GM23338 (cell line): ENCODE measurements at regions not wholly inside any gene's neighbourhood (a gene's known extent, or its start where the extent isn't known, plus 50 kb on each side); places are given as distances from the start of the nearest gene placed in this dataset.

Experiments
- ATAC-seq: fragments of 200-7000 bp; cut with Tn5 transposase; 3 replicates; pipeline ENCODE4 v1.9.1; 2020
- DNase-seq: peaks from one replicate; pipeline ENCODE4 v3.0.0-alpha.2; 2015; ENCODE audit warnings: low spot score
- H2AFZ ChIP-seq: fragments of 200-600 bp; sonication (generic); 2 replicates; pipeline ENCODE4 v1.8.0; 2016; ENCODE audit warnings: antibody characterized with exemption, mild to moderate bottlenecking, moderate library complexity
- H3F3A ChIP-seq: fragments of 200-600 bp; sonication (generic); replicated peaks from 2 replicates; pipeline ENCODE4 v1.8.0; 2017; ENCODE audit warnings: antibody characterized with exemption, mixed run types, low read depth
- H3K27ac ChIP-seq: fragments of 200-600 bp; sonication (generic); 2 replicates; pipeline ENCODE4 v1.6.1; 2016; ENCODE audit warnings: low read depth
- H3K27me3 ChIP-seq: fragments of 200-600 bp; sonication (generic); 2 replicates; pipeline ENCODE4 v1.8.0; 2016; ENCODE audit warnings: mild to moderate bottlenecking, mixed run types, moderate library complexity; ENCODE audit not compliant: insufficient read depth
- H3K36me3 ChIP-seq: fragments of 200-600 bp; sonication (generic); 2 replicates; pipeline ENCODE4 v1.8.0; 2016; ENCODE audit warnings: mild to moderate bottlenecking; ENCODE audit not compliant: insufficient read depth
- H3K4me1 ChIP-seq: fragments of 200-600 bp; sonication (generic); 2 replicates; pipeline ENCODE4 v1.8.0; 2016; ENCODE audit warnings: mild to moderate bottlenecking, moderate library complexity; ENCODE audit not compliant: insufficient read depth
- H3K4me2 ChIP-seq: fragments of 200-600 bp; sonication (generic); 2 replicates; pipeline ENCODE4 v1.7.1; 2017; ENCODE audit warnings: mixed run types
- H3K4me3 ChIP-seq: fragments of 200-600 bp; sonication (generic); 2 replicates; pipeline ENCODE4 v1.6.1; 2016; ENCODE audit warnings: mixed run types
- H3K79me2 ChIP-seq: fragments of 200-600 bp; sonication (generic); replicated peaks from 2 replicates; pipeline ENCODE4 v1.8.0; 2017; ENCODE audit warnings: mild to moderate bottlenecking; ENCODE audit not compliant: insufficient read depth
- H3K9me2 ChIP-seq: fragments of 200-600 bp; sonication (generic); 2 replicates; pipeline ENCODE4 v1.8.0; 2017; ENCODE audit not compliant: insufficient read depth
- H4K20me1 ChIP-seq: fragments of 200-600 bp; sonication (generic); replicated peaks from 2 replicates; pipeline ENCODE4 v1.8.0; 2017; ENCODE audit warnings: mild to moderate bottlenecking; ENCODE audit not compliant: insufficient read depth
- H3K27ac Mint-ChIP-seq: 2 replicates; pipeline ENCODE4 v1.8.0; 2020; ENCODE audit warnings: inconsistent platforms, mild to moderate bottlenecking, moderate library complexity, mixed read lengths
- H3K27me3 Mint-ChIP-seq: 3 replicates; pipeline ENCODE4 v1.8.0; 2022; ENCODE audit warnings: low read depth, mild to moderate bottlenecking, moderate library complexity, mixed read lengths, inconsistent platforms; ENCODE audit not compliant: insufficient read depth, poor library complexity
- H3K36me3 Mint-ChIP-seq: 3 replicates; pipeline ENCODE4 v1.8.0; 2021; ENCODE audit warnings: low read depth, mild to moderate bottlenecking, inconsistent platforms, moderate library complexity, mixed read lengths
- H3K4me1 Mint-ChIP-seq: 3 replicates; pipeline ENCODE4 v1.8.0; 2020; ENCODE audit warnings: mild to moderate bottlenecking, inconsistent platforms, mixed read lengths
- H3K4me3 Mint-ChIP-seq: 3 replicates; pipeline ENCODE4 v1.8.0; 2021; ENCODE audit warnings: moderate library complexity, mild to moderate bottlenecking, inconsistent platforms, mixed read lengths
- H3K9me3 Mint-ChIP-seq: 3 replicates; pipeline ENCODE4 v1.8.0; 2020; ENCODE audit warnings: moderate library complexity, mild to moderate bottlenecking, inconsistent platforms, mixed read lengths
- CREB1 ChIP-seq: fragments of 250-450 bp; sonication (Bioruptor Pico); IDR thresholded peaks from 2 replicates; pipeline ENCODE4 v1.5.0; 2020; ENCODE audit warnings: low read depth, mild to moderate bottlenecking, moderate library complexity
- EZH2 ChIP-seq: fragments of 200-600 bp; sonication (generic); IDR thresholded peaks from one replicate; pipeline ENCODE4 v1.8.0; 2017; ENCODE audit warnings: antibody characterized with exemption, mild to moderate bottlenecking, low read depth; ENCODE audit not compliant: unreplicated experiment
- EZH2phosphoT487 ChIP-seq: fragments of 200-600 bp; sonication (generic); IDR thresholded peaks from one replicate; pipeline ENCODE4 v1.8.1; 2018; ENCODE audit warnings: antibody characterized with exemption; ENCODE audit not compliant: unreplicated experiment
- JUNB ChIP-seq: IDR thresholded peaks from one replicate; pipeline ENCODE4 v1.6.1; 2016; ENCODE audit warnings: antibody characterized with exemption; ENCODE audit not compliant: unreplicated experiment
- NANOG ChIP-seq: IDR thresholded peaks from 2 replicates; pipeline ENCODE4 v1.6.1; 2016; ENCODE audit warnings: antibody characterized with exemption, borderline replicate concordance
- POLR2AphosphoS5 ChIP-seq: IDR thresholded peaks from 2 replicates; pipeline ENCODE4 v1.6.1; 2016; ENCODE audit warnings: antibody characterized with exemption, low read depth
- STAT1 ChIP-seq: IDR thresholded peaks from one replicate; pipeline ENCODE4 v1.6.1; 2016; ENCODE audit warnings: antibody characterized with exemption; ENCODE audit not compliant: unreplicated experiment
- ZNF114 ChIP-seq: fragments of 250-450 bp; sonication (Bioruptor Pico); IDR thresholded peaks from 2 replicates; pipeline ENCODE4 v1.5.0; 2020; ENCODE audit warnings: mild to moderate bottlenecking, moderate library complexity
- ZNF331 ChIP-seq: fragments of 250-450 bp; sonication (Bioruptor Pico); IDR thresholded peaks from 2 replicates; pipeline ENCODE4 v1.5.0; 2020; ENCODE audit warnings: low read depth, mild to moderate bottlenecking, moderate library complexity
- TF ChIP-seq, protein P1 (sequence below): IDR thresholded peaks from 2 replicates; pipeline ENCODE4 v1.6.1; 2016; ENCODE audit warnings: antibody characterized with exemption
- TF ChIP-seq, protein P2 (sequence below): IDR thresholded peaks from one replicate; pipeline ENCODE4 v1.6.1; 2018; ENCODE audit warnings: antibody characterized with exemption; ENCODE audit not compliant: unreplicated experiment
- TF ChIP-seq, protein P3 (sequence below), 2 experiments: fragments of 200-600 bp in 1 of 2; sonication (generic) in 1 of 2; conservative IDR thresholded peaks; 2 replicates each; pipeline versions ENCODE4 v1.5.1 to v1.6.1; 2016 to 2017; ENCODE audit warnings: antibody characterized with exemption in 2 of 2, low read depth in 2 of 2, mild to moderate bottlenecking in 2 of 2, moderate library complexity in 1 of 2

DNA sequence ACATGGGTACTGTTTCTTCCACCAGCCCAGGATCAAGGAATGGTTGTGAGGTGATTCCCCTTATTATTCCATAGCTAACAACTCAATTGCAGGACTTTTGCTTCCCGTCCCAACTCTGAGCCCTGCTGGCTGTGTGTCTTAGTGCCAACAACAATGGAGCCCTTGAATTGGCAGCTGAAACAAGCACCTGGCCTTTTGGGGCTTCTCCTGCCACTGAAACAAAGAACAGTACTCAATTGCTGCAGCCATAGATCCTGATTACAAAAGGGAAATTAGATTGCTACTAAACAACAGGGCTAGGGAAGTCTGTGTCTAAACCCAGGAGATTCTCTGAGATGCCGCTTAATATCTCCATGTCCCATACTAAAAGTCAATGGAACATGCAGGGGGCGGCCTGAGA, 61.3 kb upstream of the CARMIL1 start:
- Mint-ChIP-seq H3K27me3 (no peaks in the 10 kb centered on the region), H3K4me3 (no peak overlapping the region), H3K36me3 (no peaks in the 10 kb centered on the region), H3K4me1 (peaks cover 13% of the 10 kb centered on the region; the same call in 2 of the 3 replicates), H3K27ac (no peak overlapping the region), H3K9me3 (no peaks in the 10 kb centered on the region)
- Histone ChIP-seq H2AFZ (peak overlapping the region; percentile 92), H3K4me3 (no peak overlapping the region), H3K27me3 (no peaks in the 10 kb centered on the region), H3K9me2 (0 out of 2 replicates have a peak, but pooled peaks cover 4% of the 10 kb centered on the region), H3K27ac (no peak overlapping the region), H3F3A (no peaks in the 10 kb centered on the region), H3K4me2 (no peak overlapping the region), H3K4me1 (peaks cover 19% of the 10 kb centered on the region; the same call in 1 of the 2 replicates), H3K79me2 (no peaks in the 10 kb centered on the region), H4K20me1 (no peaks in the 10 kb centered on the region), H3K36me3 (no peaks in the 10 kb centered on the region)
- no peak for DNase-seq
- TF ChIP-seq, protein P1, sequence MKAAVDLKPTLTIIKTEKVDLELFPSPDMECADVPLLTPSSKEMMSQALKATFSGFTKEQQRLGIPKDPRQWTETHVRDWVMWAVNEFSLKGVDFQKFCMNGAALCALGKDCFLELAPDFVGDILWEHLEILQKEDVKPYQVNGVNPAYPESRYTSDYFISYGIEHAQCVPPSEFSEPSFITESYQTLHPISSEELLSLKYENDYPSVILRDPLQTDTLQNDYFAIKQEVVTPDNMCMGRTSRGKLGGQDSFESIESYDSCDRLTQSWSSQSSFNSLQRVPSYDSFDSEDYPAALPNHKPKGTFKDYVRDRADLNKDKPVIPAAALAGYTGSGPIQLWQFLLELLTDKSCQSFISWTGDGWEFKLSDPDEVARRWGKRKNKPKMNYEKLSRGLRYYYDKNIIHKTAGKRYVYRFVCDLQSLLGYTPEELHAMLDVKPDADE: no peak
- TF ChIP-seq JUNB (no peak), CREB1 (CRISPR knock-in tag) (no peak), ZNF331 (CRISPR knock-in tag) (no peak), ZNF114 (CRISPR knock-in tag) (no peak)
- no peak; the same call in 2 of the 3 replicates for ATAC-seq

DNA sequence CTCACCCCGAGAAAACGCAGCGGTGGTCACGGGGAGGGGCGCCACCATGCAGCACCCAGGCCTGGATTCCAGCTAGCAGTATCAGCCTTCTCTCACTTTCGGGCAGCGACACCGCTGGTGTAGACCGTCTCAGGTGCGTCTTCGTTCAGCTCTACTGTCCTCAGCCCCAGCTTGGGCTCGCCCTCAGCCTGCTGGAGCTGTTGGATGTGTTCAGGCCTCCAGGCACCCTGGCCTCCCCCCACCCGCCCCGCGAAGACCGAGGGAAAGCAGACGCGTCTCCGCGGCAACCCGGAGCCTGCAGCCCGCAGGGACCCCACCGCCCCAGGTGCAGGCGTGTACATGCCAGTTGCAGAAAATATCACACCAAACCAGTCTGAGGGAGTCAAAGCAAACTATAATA, 60.8 kb upstream of the CARMIL1 start:
- Histone ChIP-seq H3K4me3 (no peak overlapping the region), H3K79me2 (no peaks in the 10 kb centered on the region), H3K36me3 (no peaks in the 10 kb centered on the region), H3K27me3 (no peaks in the 10 kb centered on the region), H3K27ac (no peak overlapping the region), H4K20me1 (no peaks in the 10 kb centered on the region), H3K9me2 (0 out of 2 replicates have a peak, but pooled peaks cover 4% of the 10 kb centered on the region), H2AFZ (peak overlapping the region; percentile 92), H3F3A (no peaks in the 10 kb centered on the region), H3K4me1 (peaks cover 19% of the 10 kb centered on the region; the same call in 1 of the 2 replicates), H3K4me2 (no peak overlapping the region)
- no peaks in the 10 kb centered on the region for H3K36me3 Mint-ChIP-seq
- no peaks in the 10 kb centered on the region for H3K27me3 Mint-ChIP-seq
- H3K4me3 Mint-ChIP-seq: no peak overlapping the region
- no peak overlapping the region for H3K27ac Mint-ChIP-seq
- DNase-seq: no peak
- peak; percentile 50 for ATAC-seq
- no peaks in the 10 kb centered on the region for H3K9me3 Mint-ChIP-seq
- peaks cover 14% of the 10 kb centered on the region; the same call in 2 of the 3 replicates for H3K4me1 Mint-ChIP-seq
- TF ChIP-seq, protein P2, sequence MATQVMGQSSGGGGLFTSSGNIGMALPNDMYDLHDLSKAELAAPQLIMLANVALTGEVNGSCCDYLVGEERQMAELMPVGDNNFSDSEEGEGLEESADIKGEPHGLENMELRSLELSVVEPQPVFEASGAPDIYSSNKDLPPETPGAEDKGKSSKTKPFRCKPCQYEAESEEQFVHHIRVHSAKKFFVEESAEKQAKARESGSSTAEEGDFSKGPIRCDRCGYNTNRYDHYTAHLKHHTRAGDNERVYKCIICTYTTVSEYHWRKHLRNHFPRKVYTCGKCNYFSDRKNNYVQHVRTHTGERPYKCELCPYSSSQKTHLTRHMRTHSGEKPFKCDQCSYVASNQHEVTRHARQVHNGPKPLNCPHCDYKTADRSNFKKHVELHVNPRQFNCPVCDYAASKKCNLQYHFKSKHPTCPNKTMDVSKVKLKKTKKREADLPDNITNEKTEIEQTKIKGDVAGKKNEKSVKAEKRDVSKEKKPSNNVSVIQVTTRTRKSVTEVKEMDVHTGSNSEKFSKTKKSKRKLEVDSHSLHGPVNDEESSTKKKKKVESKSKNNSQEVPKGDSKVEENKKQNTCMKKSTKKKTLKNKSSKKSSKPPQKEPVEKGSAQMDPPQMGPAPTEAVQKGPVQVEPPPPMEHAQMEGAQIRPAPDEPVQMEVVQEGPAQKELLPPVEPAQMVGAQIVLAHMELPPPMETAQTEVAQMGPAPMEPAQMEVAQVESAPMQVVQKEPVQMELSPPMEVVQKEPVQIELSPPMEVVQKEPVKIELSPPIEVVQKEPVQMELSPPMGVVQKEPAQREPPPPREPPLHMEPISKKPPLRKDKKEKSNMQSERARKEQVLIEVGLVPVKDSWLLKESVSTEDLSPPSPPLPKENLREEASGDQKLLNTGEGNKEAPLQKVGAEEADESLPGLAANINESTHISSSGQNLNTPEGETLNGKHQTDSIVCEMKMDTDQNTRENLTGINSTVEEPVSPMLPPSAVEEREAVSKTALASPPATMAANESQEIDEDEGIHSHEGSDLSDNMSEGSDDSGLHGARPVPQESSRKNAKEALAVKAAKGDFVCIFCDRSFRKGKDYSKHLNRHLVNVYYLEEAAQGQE: no peak
- TF ChIP-seq STAT1 (no peak), ZNF331 (CRISPR knock-in tag) (no peak), POLR2AphosphoS5 (no peak), EZH2phosphoT487 (no peak), NANOG (no peak), EZH2 (no peak)
- TF ChIP-seq, protein P3, sequence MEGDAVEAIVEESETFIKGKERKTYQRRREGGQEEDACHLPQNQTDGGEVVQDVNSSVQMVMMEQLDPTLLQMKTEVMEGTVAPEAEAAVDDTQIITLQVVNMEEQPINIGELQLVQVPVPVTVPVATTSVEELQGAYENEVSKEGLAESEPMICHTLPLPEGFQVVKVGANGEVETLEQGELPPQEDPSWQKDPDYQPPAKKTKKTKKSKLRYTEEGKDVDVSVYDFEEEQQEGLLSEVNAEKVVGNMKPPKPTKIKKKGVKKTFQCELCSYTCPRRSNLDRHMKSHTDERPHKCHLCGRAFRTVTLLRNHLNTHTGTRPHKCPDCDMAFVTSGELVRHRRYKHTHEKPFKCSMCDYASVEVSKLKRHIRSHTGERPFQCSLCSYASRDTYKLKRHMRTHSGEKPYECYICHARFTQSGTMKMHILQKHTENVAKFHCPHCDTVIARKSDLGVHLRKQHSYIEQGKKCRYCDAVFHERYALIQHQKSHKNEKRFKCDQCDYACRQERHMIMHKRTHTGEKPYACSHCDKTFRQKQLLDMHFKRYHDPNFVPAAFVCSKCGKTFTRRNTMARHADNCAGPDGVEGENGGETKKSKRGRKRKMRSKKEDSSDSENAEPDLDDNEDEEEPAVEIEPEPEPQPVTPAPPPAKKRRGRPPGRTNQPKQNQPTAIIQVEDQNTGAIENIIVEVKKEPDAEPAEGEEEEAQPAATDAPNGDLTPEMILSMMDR (conservative IDR thresholded peaks at IDR 0.05; ENCODE audit: low read depth in 2 of 2): no peak
